NB4 (cell line): ENCODE measurements at regions not wholly inside any gene's neighbourhood (a gene's known extent, or its start where the extent isn't known, plus 50 kb on each side); places are given as distances from the start of the nearest gene placed in this dataset.
"Not testable (repeated sequence)": the region's sequence is repeated elsewhere in the genome, so short reads cannot be mapped to it uniquely, and the experiment has no call there.

Source experiments
- DNase-seq: peaks from one replicate; pipeline ENCODE4 v3.0.0; 2010; ENCODE audit warnings: low read depth
- H3K4me3 ChIP-seq: one replicate; pipeline ENCODE4 v1.5.1; 2011; ENCODE audit warnings: mild to moderate bottlenecking, low read depth, low read length, moderate library complexity
- MYC ChIP-seq: IDR thresholded peaks from 2 replicates; pipeline ENCODE4 v1.6.1; 2011; ENCODE audit warnings: low read depth, low read length
- POLR2A ChIP-seq: IDR thresholded peaks from 2 replicates; pipeline ENCODE4 v1.6.1; 2011; ENCODE audit warnings: mild to moderate bottlenecking; ENCODE audit not compliant: insufficient read length; ENCODE audit errors: extremely low read depth
- TF ChIP-seq, protein P1 (sequence below): IDR thresholded peaks from 2 replicates; pipeline ENCODE4 v1.6.1; 2011; ENCODE audit warnings: low read depth, low read length
- TF ChIP-seq, protein P2 (sequence below): IDR thresholded peaks from one replicate; pipeline ENCODE4 v1.5.1; 2012; ENCODE audit warnings: low read depth, low read length

DNA sequence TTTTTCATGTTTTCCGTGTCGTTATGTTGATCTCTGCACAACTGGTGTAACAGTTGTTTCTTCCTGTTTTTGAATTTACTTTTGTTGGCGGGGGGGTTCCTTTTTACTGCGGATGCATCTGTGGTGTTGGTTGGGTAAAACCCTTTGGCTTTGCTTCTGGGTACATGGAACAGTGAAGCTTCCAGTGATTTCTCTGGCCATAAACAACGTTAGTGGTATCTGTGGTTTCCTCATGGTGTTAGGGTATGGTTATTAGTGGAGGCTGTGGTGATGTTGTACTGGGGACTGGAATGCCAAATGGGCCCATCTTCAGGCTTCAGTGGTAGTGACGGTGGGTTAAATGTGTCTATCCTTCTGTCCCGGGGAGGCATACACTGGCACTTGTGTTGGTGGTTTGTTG lies 285.4 kb upstream of the ZNF804A start:
- DNase-seq: peak; percentile 41
- TF ChIP-seq MYC (no peak), POLR2A (no peak)
- TF ChIP-seq, protein P1, sequence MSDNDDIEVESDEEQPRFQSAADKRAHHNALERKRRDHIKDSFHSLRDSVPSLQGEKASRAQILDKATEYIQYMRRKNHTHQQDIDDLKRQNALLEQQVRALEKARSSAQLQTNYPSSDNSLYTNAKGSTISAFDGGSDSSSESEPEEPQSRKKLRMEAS: no peak
- TF ChIP-seq, protein P2, sequence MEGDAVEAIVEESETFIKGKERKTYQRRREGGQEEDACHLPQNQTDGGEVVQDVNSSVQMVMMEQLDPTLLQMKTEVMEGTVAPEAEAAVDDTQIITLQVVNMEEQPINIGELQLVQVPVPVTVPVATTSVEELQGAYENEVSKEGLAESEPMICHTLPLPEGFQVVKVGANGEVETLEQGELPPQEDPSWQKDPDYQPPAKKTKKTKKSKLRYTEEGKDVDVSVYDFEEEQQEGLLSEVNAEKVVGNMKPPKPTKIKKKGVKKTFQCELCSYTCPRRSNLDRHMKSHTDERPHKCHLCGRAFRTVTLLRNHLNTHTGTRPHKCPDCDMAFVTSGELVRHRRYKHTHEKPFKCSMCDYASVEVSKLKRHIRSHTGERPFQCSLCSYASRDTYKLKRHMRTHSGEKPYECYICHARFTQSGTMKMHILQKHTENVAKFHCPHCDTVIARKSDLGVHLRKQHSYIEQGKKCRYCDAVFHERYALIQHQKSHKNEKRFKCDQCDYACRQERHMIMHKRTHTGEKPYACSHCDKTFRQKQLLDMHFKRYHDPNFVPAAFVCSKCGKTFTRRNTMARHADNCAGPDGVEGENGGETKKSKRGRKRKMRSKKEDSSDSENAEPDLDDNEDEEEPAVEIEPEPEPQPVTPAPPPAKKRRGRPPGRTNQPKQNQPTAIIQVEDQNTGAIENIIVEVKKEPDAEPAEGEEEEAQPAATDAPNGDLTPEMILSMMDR: no peak
- H3K4me3 ChIP-seq: no peak overlapping the region

- TF ChIP-seq, protein P2: no peak
- TF ChIP-seq, protein P1: no peak
- TF ChIP-seq MYC: no peak
- no peak for TF ChIP-seq POLR2A
- H3K4me3 ChIP-seq: no peak overlapping the region
- DNase-seq: no peak
Measured at GRCh38 chr2:184314829-184315228, 283.5 kb upstream of the ZNF804A start.

GRCh38 chr2:184316921-184317320 lies 281.4 kb upstream of the ZNF804A start:
- H3K4me3 ChIP-seq: no peak overlapping the region
- no peak for DNase-seq
- TF ChIP-seq MYC (no peak), POLR2A (no peak)
- TF ChIP-seq, protein P1: no peak
- TF ChIP-seq, protein P2: no peak

- no peak for TF ChIP-seq POLR2A
- no peak for TF ChIP-seq MYC
- TF ChIP-seq, protein P1: no peak
- TF ChIP-seq, protein P2: no peak
- DNase-seq: no peak
- no peak overlapping the region for H3K4me3 ChIP-seq
Measured at GRCh38 chr2:184322615-184323014, 275.7 kb upstream of the ZNF804A start.

DNA sequence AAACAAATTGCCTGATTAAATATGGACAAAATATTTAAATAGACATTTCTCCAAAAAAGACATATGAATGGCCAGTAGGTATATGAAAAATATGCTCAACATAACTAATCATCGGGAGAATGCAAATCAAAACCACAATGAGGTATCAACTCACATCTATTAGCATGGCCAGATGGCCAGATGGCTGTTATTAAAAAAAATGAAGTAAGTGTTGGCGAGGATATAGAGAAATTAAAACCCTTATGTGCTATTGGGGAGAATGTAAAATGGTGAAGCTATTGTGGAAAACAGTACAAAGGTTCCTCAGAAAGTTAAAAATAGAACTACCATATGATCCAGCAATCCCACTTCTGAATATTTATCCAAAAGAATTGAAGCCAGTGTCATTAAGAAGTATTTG lies 272.3 kb upstream of the ZNF804A start:
- no peak overlapping the region for H3K4me3 ChIP-seq
- no peak for DNase-seq
- TF ChIP-seq, protein P2: no peak
- TF ChIP-seq POLR2A (no peak), MYC (no peak)
- TF ChIP-seq, protein P1: no peak

- not testable (repeated sequence) for H3K4me3 ChIP-seq, DNase-seq
Measured at GRCh38 chr2:184327805-184328204, 270.5 kb upstream of the ZNF804A start.

GRCh38 chr2:184330561-184330960 lies 267.8 kb upstream of the ZNF804A start:
- DNase-seq, H3K4me3 ChIP-seq: not testable (repeated sequence)
